H1 (cell line): ENCODE measurements at regions not wholly inside any gene's neighbourhood (a gene's known extent, or its start where the extent isn't known, plus 50 kb on each side); places are given as distances from the start of the nearest gene placed in this dataset.

Experiments used
- CTCF ChIA-PET: fragments of 300-600 bp; sonication (Branson Sonifier 250); formaldehyde crosslinking; loops from one replicate; lab custom pipeline; 2021; ENCODE audit not compliant: partially characterized antibody; lab: Charles Lee
- POLR2A ChIA-PET: fragments of 300-600 bp; sonication (Branson Sonifier 250); formaldehyde crosslinking; loops from one replicate; lab custom pipeline; 2021; ENCODE audit warnings: inconsistent platforms; ENCODE audit not compliant: partially characterized antibody; lab: Charles Lee
- DNase-seq, 2 experiments: peaks; one replicate each; pipeline versions ENCODE4 v3.0.0 to v3.0.0-alpha.2; 2010 to 2022; ENCODE audit warnings: low spot score in 2 of 2, low read depth in 1 of 2, mixed read lengths in 1 of 2
- FAIRE-seq: peaks from 2 replicates; lab custom pipeline; 2011; peaks lifted over from hg19 to GRCh38; lab: Jason Lieb, UNC
- H2AFZ ChIP-seq: 2 replicates; pipeline ENCODE4 v1.8.1; 2012; ENCODE audit warnings: low read length, inconsistent platforms
- H2AK5ac ChIP-seq: 2 replicates; pipeline ENCODE4 v1.6.1; 2013; ENCODE audit warnings: low read depth, low read length
- H2BK120ac ChIP-seq: replicated peaks from 2 replicates; pipeline ENCODE3; 2013; ENCODE audit warnings: low read depth, low read length, inconsistent platforms
- H2BK12ac ChIP-seq: 2 replicates; pipeline ENCODE4 v1.6.1; 2013; ENCODE audit warnings: low read depth, low read length
- H2BK15ac ChIP-seq: 2 replicates; pipeline ENCODE4 v1.6.1; 2013; ENCODE audit warnings: low read length
- H2BK20ac ChIP-seq: 2 replicates; pipeline ENCODE4 v1.6.1; 2013; ENCODE audit warnings: low read length
- H2BK5ac ChIP-seq: 2 replicates; pipeline ENCODE4 v1.6.1; 2013; ENCODE audit warnings: low read depth, low read length
- H3K14ac ChIP-seq: 2 replicates; pipeline ENCODE4 v1.6.1; 2013; ENCODE audit warnings: inconsistent platforms; ENCODE audit not compliant: insufficient read length
- H3K18ac ChIP-seq: 2 replicates; pipeline ENCODE4 v1.6.1; 2013; ENCODE audit warnings: low read length; ENCODE audit errors: extremely low read depth
- H3K23ac ChIP-seq: 2 replicates; pipeline ENCODE4 v1.6.1; 2013; ENCODE audit warnings: inconsistent platforms; ENCODE audit not compliant: insufficient read length
- H3K23me2 ChIP-seq: 2 replicates; pipeline ENCODE4 v1.6.1; 2013; ENCODE audit warnings: low read depth, low read length
- H3K27ac ChIP-seq: 2 replicates; pipeline ENCODE4 v1.6.1; 2011; ENCODE audit warnings: low read depth, low read length, inconsistent platforms
- H3K27me3 ChIP-seq, 4 experiments: replicated peaks in 1 of 4; 1 replicate in 1 of 4; 2 replicates in 3 of 4; pipeline versions ENCODE4 v1.6.1 to v1.8.1; 2011 to 2013; ENCODE audit warnings: low read length in 3 of 4, mild to moderate bottlenecking in 3 of 4, inconsistent platforms in 2 of 4, mixed read lengths in 2 of 4, moderate library complexity in 1 of 4; ENCODE audit not compliant: control insufficient read depth in 3 of 4, insufficient read depth in 3 of 4; ENCODE audit errors: extremely low read depth in 1 of 4
- H3K36me3 ChIP-seq, 4 experiments: 2 replicates each; pipeline versions ENCODE4 v1.6.1 to v1.8.1; 2011 to 2013; ENCODE audit warnings: mild to moderate bottlenecking in 4 of 4, low read length in 3 of 4, moderate library complexity in 2 of 4, control low read depth in 1 of 4, inconsistent platforms in 1 of 4; ENCODE audit not compliant: insufficient read depth in 4 of 4, control insufficient read depth in 2 of 4
- H3K4ac ChIP-seq: replicated peaks from 2 replicates; pipeline ENCODE3; 2013; ENCODE audit warnings: low read length, low read depth, mixed read lengths, inconsistent platforms; ENCODE audit not compliant: insufficient read length
- H3K4me1 ChIP-seq, 4 experiments: replicated peaks in 1 of 4; 1 replicate in 1 of 4; 2 replicates in 3 of 4; pipeline versions ENCODE4 v1.6.1 to v1.8.1; 2011 to 2013; ENCODE audit warnings: low read length in 3 of 4, inconsistent platforms in 2 of 4, mixed read lengths in 1 of 4; ENCODE audit not compliant: insufficient read depth in 4 of 4, control insufficient read depth in 3 of 4
- H3K4me2 ChIP-seq, 2 experiments: 2 replicates each; pipeline versions ENCODE4 v1.6.1 to v1.8.1; 2011 to 2013; ENCODE audit warnings: low read depth in 2 of 2, low read length in 2 of 2, control low read depth in 1 of 2, inconsistent platforms in 1 of 2, mild to moderate bottlenecking in 1 of 2; ENCODE audit not compliant: insufficient read depth in 1 of 2
- H3K4me3 ChIP-seq, 4 experiments: fragments of 200-600, 300-600 bp in 1 of 4; sonication (generic), shearing (Covaris generic), sonication (Bioruptor Twin) in 1 of 4; 2 replicates each; pipeline versions ENCODE4 v1.5.1 to v1.8.1; 2011 to 2016; ENCODE audit warnings: low read length in 4 of 4, low read depth in 3 of 4, control low read depth in 2 of 4, inconsistent platforms in 2 of 4, mild to moderate bottlenecking in 2 of 4, mixed read lengths in 1 of 4, moderate library complexity in 1 of 4; ENCODE audit not compliant: insufficient read depth in 2 of 4; ENCODE audit errors: extremely low read depth in 1 of 4
- H3K56ac ChIP-seq: replicated peaks from 2 replicates; pipeline ENCODE3; 2013; ENCODE audit warnings: low read depth, mild to moderate bottlenecking, mixed read lengths, low read length, inconsistent platforms; ENCODE audit not compliant: insufficient read length
- H3K79me1 ChIP-seq: 2 replicates; pipeline ENCODE4 v1.6.1; 2013; ENCODE audit warnings: low read depth, low read length, control low read depth
- H3K79me2 ChIP-seq, 2 experiments: 2 replicates each; pipeline versions ENCODE4 v1.6.1 to v1.8.1; 2012 to 2013; ENCODE audit warnings: low read length in 2 of 2, mild to moderate bottlenecking in 2 of 2, inconsistent platforms in 1 of 2; ENCODE audit not compliant: insufficient read depth in 2 of 2, control insufficient read depth in 1 of 2
- H3K9ac ChIP-seq, 4 experiments: replicated peaks in 1 of 4; 1 replicate in 1 of 4; 2 replicates in 3 of 4; pipeline versions ENCODE4 v1.6.1 to v1.8.1; 2011 to 2013; ENCODE audit warnings: low read depth in 3 of 4, low read length in 3 of 4, control low read depth in 2 of 4, mild to moderate bottlenecking in 2 of 4, moderate library complexity in 2 of 4, inconsistent platforms in 1 of 4; ENCODE audit errors: extremely low read depth in 1 of 4
- H3K9me3 ChIP-seq, 2 experiments: 2 replicates each; pipeline versions ENCODE4 v1.6.1 to v1.8.1; 2012 to 2013; ENCODE audit warnings: mild to moderate bottlenecking in 2 of 2, moderate library complexity in 2 of 2, control low read depth in 1 of 2, inconsistent platforms in 1 of 2, low read depth in 1 of 2, low read length in 1 of 2, mixed read lengths in 1 of 2; ENCODE audit not compliant: insufficient read depth in 2 of 2
- H4K20me1 ChIP-seq, 2 experiments: replicated peaks in 1 of 2; 2 replicates each; pipeline versions ENCODE3 to v1.8.1; 2011 to 2013; ENCODE audit warnings: inconsistent platforms in 2 of 2, low read length in 2 of 2, mild to moderate bottlenecking in 1 of 2; ENCODE audit not compliant: insufficient read depth in 2 of 2, control insufficient read depth in 1 of 2
- H4K5ac ChIP-seq: 2 replicates; pipeline ENCODE4 v1.6.1; 2013; ENCODE audit warnings: low read length, low read depth, mixed read lengths, inconsistent platforms; ENCODE audit not compliant: insufficient read length
- H4K8ac ChIP-seq: 2 replicates; pipeline ENCODE4 v1.8.0; 2013; ENCODE audit warnings: mild to moderate bottlenecking, moderate library complexity, low read length, inconsistent platforms; ENCODE audit not compliant: insufficient read depth; ENCODE audit errors: extremely low read depth
- H4K91ac ChIP-seq: replicated peaks from 2 replicates; pipeline ENCODE3; 2013; ENCODE audit warnings: low read length, mixed read lengths, inconsistent platforms; ENCODE audit not compliant: insufficient read length
- CREB1 ChIP-seq: IDR thresholded peaks from 2 replicates; pipeline ENCODE4 v1.6.1; 2012; ENCODE audit warnings: inconsistent platforms
- KDM1A ChIP-seq: fragments of 200-600, 300-600 bp; sonication (generic); IDR thresholded peaks from 2 replicates; pipeline ENCODE4 v1.7.1; 2016; ENCODE audit warnings: mild to moderate bottlenecking, low read length, borderline replicate concordance
- SP4 ChIP-seq: IDR thresholded peaks from 2 replicates; pipeline ENCODE4 v1.6.1; 2012; ENCODE audit warnings: low read length, inconsistent platforms
- WGBS, 2 experiments: shearing (Covaris generic) in 1 of 2; methylation state at CpG; one replicate each; pipeline versions ENCODE4 v1.1.6 to v1.1.7; 2013 to 2015; ENCODE audit warnings: low lambda C conversion rate in 2 of 2, mixed read lengths in 2 of 2, inconsistent platforms in 1 of 2, low coverage in 1 of 2, missing lambda C conversion rate in 1 of 2; ENCODE audit not compliant: insufficient replicate concordance in 2 of 2, insufficient coverage in 1 of 2, insufficient read length in 1 of 2; ENCODE audit errors: extremely low coverage in 1 of 2, missing lambda C conversion rate in 1 of 2; 5-methylcytosine and 5-hydroxymethylcytosine counted together
- TF ChIP-seq, protein P1 (sequence below): IDR thresholded peaks from 2 replicates; pipeline ENCODE4 v1.6.1; 2012; ENCODE audit warnings: inconsistent platforms

- H3K4me1 ChIP-seq: no peaks in the 10 kb centered on the region
- no peaks in the 10 kb centered on the region; a peak in 1 of 4 replicates for H3K9me3 ChIP-seq
- H4K8ac ChIP-seq: no peak overlapping the region
- no peak overlapping the region for H2AK5ac ChIP-seq
- no peak overlapping the region for H3K4me3 ChIP-seq
- no peaks in the 10 kb centered on the region for H3K23me2 ChIP-seq
- H2BK15ac ChIP-seq: no peak overlapping the region
- no peak overlapping the region for H3K9ac ChIP-seq
- H4K20me1 ChIP-seq: no peaks in the 10 kb centered on the region
- FAIRE-seq (no peak), DNase-seq (no peak)
- H3K36me3 ChIP-seq: no peaks in the 10 kb centered on the region
- no peak overlapping the region for H2AFZ ChIP-seq
- H3K18ac ChIP-seq: no peak overlapping the region
- no peak overlapping the region for H4K91ac ChIP-seq
- H4K5ac ChIP-seq: no peak overlapping the region
- 91% methylated on average over 1 of the region's 1 CpG; no CpG with 5 or more reads in 1 of the 2 experiments for WGBS, 2 experiments
- no peak overlapping the region for H2BK120ac ChIP-seq
- H3K79me1 ChIP-seq: no peaks in the 10 kb centered on the region
- no peak overlapping the region for H2BK20ac ChIP-seq
- ChIA-PET POLR2A (no interaction called here), CTCF (no interaction called here)
- H3K27ac ChIP-seq: no peak overlapping the region
- H3K56ac ChIP-seq: no peak overlapping the region
- no peak overlapping the region for H3K4ac ChIP-seq
- no peak overlapping the region for H2BK12ac ChIP-seq
- TF ChIP-seq CREB1 (no peak), SP4 (no peak), KDM1A (no peak)
- TF ChIP-seq, protein P1, sequence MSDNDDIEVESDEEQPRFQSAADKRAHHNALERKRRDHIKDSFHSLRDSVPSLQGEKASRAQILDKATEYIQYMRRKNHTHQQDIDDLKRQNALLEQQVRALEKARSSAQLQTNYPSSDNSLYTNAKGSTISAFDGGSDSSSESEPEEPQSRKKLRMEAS: no peak
- H3K14ac ChIP-seq: no peak overlapping the region
- H3K79me2 ChIP-seq: no peaks in the 10 kb centered on the region
- no peak overlapping the region for H3K4me2 ChIP-seq
- H3K27me3 ChIP-seq: no peaks in the 10 kb centered on the region
- no peak overlapping the region for H2BK5ac ChIP-seq
- H3K23ac ChIP-seq: no peak overlapping the region
Measured at GRCh38 chr14:28272270-28272669, 494.3 kb upstream of the FOXG1 start.
